HEK293 (cell line): ENCODE measurements at regions not wholly inside any gene's neighbourhood (a gene's known extent, or its start where the extent isn't known, plus 50 kb on each side); places are given as distances from the start of the nearest gene placed in this dataset.

Experiments used
- CTCF ChIA-PET: fragments of 350-600 bp; formaldehyde crosslinking; extraction: SDS; loops from one replicate; lab custom pipeline; 2021; ENCODE audit warnings: antibody characterized with exemption; lab: Yijun Ruan, JAX
- POLR2A ChIA-PET: fragments of 300-600 bp; formaldehyde crosslinking; extraction: SDS; loops from one replicate; lab custom pipeline; 2020; ENCODE audit warnings: antibody characterized with exemption, inconsistent platforms; lab: Yijun Ruan, JAX
- H3K27ac ChIP-seq: fragments of 200-500 bp; sonication (Bioruptor generic); 2 replicates; pipeline ENCODE4 v1.5.1; 2014; ENCODE audit warnings: low read depth, low read length, control low read depth, inconsistent platforms; ENCODE audit errors: extremely low read depth
- H3K36me3 ChIP-seq, 2 experiments: fragments of 200-500 bp in 1 of 2; sonication (Bioruptor generic) in 1 of 2; 1 replicate in 1 of 2; 2 replicates in 1 of 2; pipeline ENCODE4 v1.5.1; 2014 to 2017; ENCODE audit warnings: inconsistent platforms in 2 of 2, low read length in 2 of 2; ENCODE audit not compliant: control insufficient read depth in 2 of 2, insufficient read depth in 1 of 2
- H3K4me1 ChIP-seq: fragments of 200-500 bp; sonication (Bioruptor generic); 2 replicates; pipeline ENCODE4 v1.5.1; 2014; ENCODE audit warnings: mild to moderate bottlenecking, low read length, inconsistent platforms; ENCODE audit not compliant: control insufficient read depth, insufficient read depth
- H3K4me3 ChIP-seq: 2 replicates; pipeline ENCODE4 v1.5.1; 2011; ENCODE audit warnings: low read depth, mild to moderate bottlenecking, control low read depth, low read length, moderate library complexity
- H3K9me3 ChIP-seq: fragments of 200-500 bp; sonication (Bioruptor generic); 2 replicates; pipeline ENCODE4 v1.5.1; 2014; ENCODE audit warnings: low read depth, low read length, inconsistent platforms; ENCODE audit not compliant: control insufficient read depth, insufficient read depth
- BCL11A ChIP-seq: fragments of 450-650 bp; formaldehyde crosslinking; IDR thresholded peaks from 2 replicates; pipeline ENCODE4 v1.5.1; 2016; ENCODE audit warnings: low read depth, missing biosample characterization, missing genetic modification characterization
- EGR2 ChIP-seq: fragments of 450-650 bp; formaldehyde crosslinking; IDR thresholded peaks from 2 replicates; pipeline ENCODE4 v1.5.1; 2016; ENCODE audit warnings: low read depth, missing biosample characterization, missing genetic modification characterization
- GLI2 ChIP-seq: fragments of 450-650 bp; formaldehyde crosslinking; IDR thresholded peaks from 2 replicates; pipeline ENCODE4; 2017; ENCODE audit warnings: missing biosample characterization, missing genetic modification characterization, low read depth, borderline replicate concordance
- GLIS2 ChIP-seq: fragments of 450-650 bp; formaldehyde crosslinking; IDR thresholded peaks from 2 replicates; pipeline ENCODE4 v1.5.1; 2016; ENCODE audit warnings: missing biosample characterization, missing genetic modification characterization
- IKZF3 ChIP-seq: fragments of 450-650 bp; IDR thresholded peaks from 2 replicates; pipeline ENCODE4 v1.5.0; 2018; ENCODE audit warnings: missing biosample characterization, mild to moderate bottlenecking, missing genetic modification characterization, moderate library complexity
- KLF1 ChIP-seq: fragments of 450-650 bp; formaldehyde crosslinking; IDR thresholded peaks from 2 replicates; pipeline ENCODE4 v1.5.1; 2016; ENCODE audit warnings: missing biosample characterization, missing genetic modification characterization
- OVOL3 ChIP-seq: fragments of 450-650 bp; formaldehyde crosslinking; IDR thresholded peaks from 2 replicates; pipeline ENCODE4 v1.5.1; 2016; ENCODE audit warnings: missing biosample characterization, missing genetic modification characterization
- PRDM1 ChIP-seq: fragments of 450-650 bp; formaldehyde crosslinking; IDR thresholded peaks from 2 replicates; pipeline ENCODE4; 2016; ENCODE audit warnings: missing biosample characterization, missing genetic modification characterization
- RBAK ChIP-seq: fragments of 450-650 bp; formaldehyde crosslinking; IDR thresholded peaks from 2 replicates; pipeline ENCODE4 v1.5.1; 2016; ENCODE audit warnings: missing biosample characterization, missing genetic modification characterization
- YY1 ChIP-seq: fragments of 450-650 bp; formaldehyde crosslinking; IDR thresholded peaks from 2 replicates; pipeline ENCODE4 v1.5.1; 2018; ENCODE audit warnings: missing biosample characterization, missing genetic modification characterization
- ZNF24 ChIP-seq: fragments of 450-650 bp; formaldehyde crosslinking; IDR thresholded peaks from 2 replicates; pipeline ENCODE4 v1.5.1; 2016; ENCODE audit warnings: missing biosample characterization, missing genetic modification characterization
- ZNF302 ChIP-seq: fragments of 450-650 bp; formaldehyde crosslinking; IDR thresholded peaks from 2 replicates; pipeline ENCODE4 v1.5.1; 2016; ENCODE audit warnings: missing biosample characterization, missing genetic modification characterization, low read depth
- ZNF544 ChIP-seq: fragments of 450-650 bp; formaldehyde crosslinking; IDR thresholded peaks from 2 replicates; pipeline ENCODE4 v1.5.0; 2017; ENCODE audit warnings: missing biosample characterization, missing genetic modification characterization
- ZNF549 ChIP-seq: fragments of 450-650 bp; IDR thresholded peaks from 2 replicates; pipeline ENCODE4 v1.5.1; 2018; ENCODE audit warnings: missing biosample characterization, missing genetic modification characterization, mild to moderate bottlenecking, inconsistent platforms, moderate library complexity
- ZNF677 ChIP-seq: fragments of 450-650 bp; IDR thresholded peaks from 2 replicates; pipeline ENCODE4 v1.5.0; 2018; ENCODE audit warnings: missing biosample characterization, mild to moderate bottlenecking, missing genetic modification characterization, moderate library complexity
- ZNF692 ChIP-seq: fragments of 450-650 bp; formaldehyde crosslinking; IDR thresholded peaks from 2 replicates; pipeline ENCODE4 v1.5.1; 2016; ENCODE audit warnings: missing biosample characterization, missing genetic modification characterization
- ZNF747 ChIP-seq: fragments of 450-650 bp; formaldehyde crosslinking; IDR thresholded peaks from 2 replicates; pipeline ENCODE4 v1.5.1; 2016; ENCODE audit warnings: missing biosample characterization, missing genetic modification characterization
- ZNF830 ChIP-seq: fragments of 450-650 bp; IDR thresholded peaks from 2 replicates; pipeline ENCODE4 v1.5.0; 2018; ENCODE audit warnings: missing biosample characterization, missing genetic modification characterization, low read depth, mild to moderate bottlenecking, moderate library complexity
- TF ChIP-seq, protein P1 (sequence below): fragments of 450-650 bp; formaldehyde crosslinking; IDR thresholded peaks from 2 replicates; pipeline ENCODE4 v1.5.1; 2016; ENCODE audit warnings: missing biosample characterization, missing genetic modification characterization
- TF ChIP-seq, protein P2 (sequence below): fragments of 450-650 bp; formaldehyde crosslinking; IDR thresholded peaks from 2 replicates; pipeline ENCODE4 v1.5.1; 2016; ENCODE audit warnings: missing biosample characterization, missing genetic modification characterization
- TF ChIP-seq, protein P3 (sequence below): fragments of 450-650 bp; formaldehyde crosslinking; IDR thresholded peaks from 2 replicates; pipeline ENCODE4; 2016; ENCODE audit warnings: missing biosample characterization, missing genetic modification characterization
- TF ChIP-seq, protein P4 (sequence below): fragments of 450-650 bp; formaldehyde crosslinking; IDR thresholded peaks from 2 replicates; pipeline ENCODE4 v1.5.1; 2017; ENCODE audit warnings: missing biosample characterization, missing genetic modification characterization
- TF ChIP-seq, protein P5 (sequence below): fragments of 450-650 bp; IDR thresholded peaks from 2 replicates; pipeline ENCODE4 v1.5.1; 2018; ENCODE audit warnings: missing biosample characterization, mild to moderate bottlenecking, missing genetic modification characterization

GRCh38 chr21:28230559-28230958 lies 762.1 kb downstream of the LTN1 start:
- TF ChIP-seq ZNF677 (no peak), EGR2 (tag by site-specific recombination) (no peak), ZNF24 (tag by site-specific recombination) (no peak), ZNF692 (tag by site-specific recombination) (no peak), KLF1 (tag by site-specific recombination) (no peak), OVOL3 (tag by site-specific recombination) (no peak), BCL11A (tag by site-specific recombination) (no peak), PRDM1 (no peak)
- TF ChIP-seq, protein P1, sequence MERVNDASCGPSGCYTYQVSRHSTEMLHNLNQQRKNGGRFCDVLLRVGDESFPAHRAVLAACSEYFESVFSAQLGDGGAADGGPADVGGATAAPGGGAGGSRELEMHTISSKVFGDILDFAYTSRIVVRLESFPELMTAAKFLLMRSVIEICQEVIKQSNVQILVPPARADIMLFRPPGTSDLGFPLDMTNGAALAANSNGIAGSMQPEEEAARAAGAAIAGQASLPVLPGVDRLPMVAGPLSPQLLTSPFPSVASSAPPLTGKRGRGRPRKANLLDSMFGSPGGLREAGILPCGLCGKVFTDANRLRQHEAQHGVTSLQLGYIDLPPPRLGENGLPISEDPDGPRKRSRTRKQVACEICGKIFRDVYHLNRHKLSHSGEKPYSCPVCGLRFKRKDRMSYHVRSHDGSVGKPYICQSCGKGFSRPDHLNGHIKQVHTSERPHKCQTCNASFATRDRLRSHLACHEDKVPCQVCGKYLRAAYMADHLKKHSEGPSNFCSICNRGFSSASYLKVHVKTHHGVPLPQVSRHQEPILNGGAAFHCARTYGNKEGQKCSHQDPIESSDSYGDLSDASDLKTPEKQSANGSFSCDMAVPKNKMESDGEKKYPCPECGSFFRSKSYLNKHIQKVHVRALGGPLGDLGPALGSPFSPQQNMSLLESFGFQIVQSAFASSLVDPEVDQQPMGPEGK: no peak
- H3K36me3 ChIP-seq: no peaks in the 10 kb centered on the region
- no peak overlapping the region for H3K27ac ChIP-seq
- CTCF ChIA-PET: interaction anchor here (0.6 to 0.7 kb wide), 3 partner anchors 63 to 1097 kb away, joined by 3 read pairs; no protein-coding TSS in a partner anchor
- POLR2A ChIA-PET: no interaction called here
- H3K4me1 ChIP-seq: no peaks in the 10 kb centered on the region
- H3K4me3 ChIP-seq: no peak overlapping the region
- no peaks in the 10 kb centered on the region for H3K9me3 ChIP-seq

- no peak overlapping the region for H3K27ac ChIP-seq
- CTCF ChIA-PET: interaction anchor here (0.7 kb wide), 1 partner anchor 1096 kb away, joined by 3 read pairs; no protein-coding TSS in a partner anchor
- TF ChIP-seq, protein P2, sequence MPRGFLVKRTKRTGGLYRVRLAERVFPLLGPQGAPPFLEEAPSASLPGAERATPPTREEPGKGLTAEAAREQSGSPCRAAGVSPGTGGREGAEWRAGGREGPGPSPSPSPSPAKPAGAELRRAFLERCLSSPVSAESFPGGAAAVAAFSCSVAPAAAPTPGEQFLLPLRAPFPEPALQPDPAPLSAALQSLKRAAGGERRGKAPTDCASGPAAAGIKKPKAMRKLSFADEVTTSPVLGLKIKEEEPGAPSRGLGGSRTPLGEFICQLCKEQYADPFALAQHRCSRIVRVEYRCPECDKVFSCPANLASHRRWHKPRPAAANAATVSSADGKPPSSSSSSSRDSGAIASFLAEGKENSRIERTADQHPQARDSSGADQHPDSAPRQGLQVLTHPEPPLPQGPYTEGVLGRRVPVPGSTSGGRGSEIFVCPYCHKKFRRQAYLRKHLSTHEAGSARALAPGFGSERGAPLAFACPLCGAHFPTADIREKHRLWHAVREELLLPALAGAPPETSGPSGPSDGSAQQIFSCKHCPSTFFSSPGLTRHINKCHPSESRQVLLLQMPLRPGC: no peak
- TF ChIP-seq ZNF549 (no peak), RBAK (tag by site-specific recombination) (no peak), ZNF544 (tag by site-specific recombination) (no peak), ZNF302 (tag by site-specific recombination) (no peak), ZNF747 (tag by site-specific recombination) (no peak), IKZF3 (tag by site-specific recombination) (no peak), GLIS2 (tag by site-specific recombination) (no peak), ZNF692 (tag by site-specific recombination) (no peak), ZNF830 (tag by site-specific recombination) (no peak), PRDM1 (no peak), YY1 (tag by site-specific recombination) (no peak), GLI2 (tag by site-specific recombination) (no peak)
- TF ChIP-seq, protein P3, sequence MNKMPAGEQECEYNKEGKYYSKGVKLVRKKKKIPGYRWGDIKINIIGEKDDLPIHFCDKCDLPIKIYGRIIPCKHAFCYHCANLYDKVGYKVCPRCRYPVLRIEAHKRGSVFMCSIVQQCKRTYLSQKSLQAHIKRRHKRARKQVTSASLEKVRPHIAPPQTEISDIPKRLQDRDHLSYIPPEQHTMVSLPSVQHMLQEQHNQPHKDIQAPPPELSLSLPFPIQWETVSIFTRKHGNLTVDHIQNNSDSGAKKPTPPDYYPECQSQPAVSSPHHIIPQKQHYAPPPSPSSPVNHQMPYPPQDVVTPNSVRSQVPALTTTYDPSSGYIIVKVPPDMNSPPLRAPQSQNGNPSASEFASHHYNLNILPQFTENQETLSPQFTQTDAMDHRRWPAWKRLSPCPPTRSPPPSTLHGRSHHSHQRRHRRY (tag by site-specific recombination): no peak
- TF ChIP-seq, protein P4, sequence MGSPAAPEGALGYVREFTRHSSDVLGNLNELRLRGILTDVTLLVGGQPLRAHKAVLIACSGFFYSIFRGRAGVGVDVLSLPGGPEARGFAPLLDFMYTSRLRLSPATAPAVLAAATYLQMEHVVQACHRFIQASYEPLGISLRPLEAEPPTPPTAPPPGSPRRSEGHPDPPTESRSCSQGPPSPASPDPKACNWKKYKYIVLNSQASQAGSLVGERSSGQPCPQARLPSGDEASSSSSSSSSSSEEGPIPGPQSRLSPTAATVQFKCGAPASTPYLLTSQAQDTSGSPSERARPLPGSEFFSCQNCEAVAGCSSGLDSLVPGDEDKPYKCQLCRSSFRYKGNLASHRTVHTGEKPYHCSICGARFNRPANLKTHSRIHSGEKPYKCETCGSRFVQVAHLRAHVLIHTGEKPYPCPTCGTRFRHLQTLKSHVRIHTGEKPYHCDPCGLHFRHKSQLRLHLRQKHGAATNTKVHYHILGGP (tag by site-specific recombination): no peak
- TF ChIP-seq, protein P5, sequence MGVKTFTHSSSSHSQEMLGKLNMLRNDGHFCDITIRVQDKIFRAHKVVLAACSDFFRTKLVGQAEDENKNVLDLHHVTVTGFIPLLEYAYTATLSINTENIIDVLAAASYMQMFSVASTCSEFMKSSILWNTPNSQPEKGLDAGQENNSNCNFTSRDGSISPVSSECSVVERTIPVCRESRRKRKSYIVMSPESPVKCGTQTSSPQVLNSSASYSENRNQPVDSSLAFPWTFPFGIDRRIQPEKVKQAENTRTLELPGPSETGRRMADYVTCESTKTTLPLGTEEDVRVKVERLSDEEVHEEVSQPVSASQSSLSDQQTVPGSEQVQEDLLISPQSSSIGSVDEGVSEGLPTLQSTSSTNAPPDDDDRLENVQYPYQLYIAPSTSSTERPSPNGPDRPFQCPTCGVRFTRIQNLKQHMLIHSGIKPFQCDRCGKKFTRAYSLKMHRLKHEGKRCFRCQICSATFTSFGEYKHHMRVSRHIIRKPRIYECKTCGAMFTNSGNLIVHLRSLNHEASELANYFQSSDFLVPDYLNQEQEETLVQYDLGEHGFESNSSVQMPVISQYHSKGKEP (tag by site-specific recombination): no peak
Measured at GRCh38 chr21:28229814-28230213, 762.9 kb downstream of the LTN1 start.

More at GRCh38 chr21:28229814-28230213, 762.9 kb downstream of the LTN1 start:
- Histone ChIP-seq H3K9me3 (no peaks in the 10 kb centered on the region), H3K36me3 (no peaks in the 10 kb centered on the region), H3K4me1 (no peaks in the 10 kb centered on the region), H3K4me3 (no peak overlapping the region)
- POLR2A ChIA-PET: no interaction called here
